Endothelial cell of umbilical vein (primary cell): ENCODE measurements at regions not wholly inside any gene's neighbourhood (a gene's known extent, or its start where the extent isn't known, plus 50 kb on each side); places are given as distances from the start of the nearest gene placed in this dataset.

Source experiments
- CTCF ChIP-seq, 2 donors: IDR thresholded peaks; 1 replicate in 1 of 2; 2 replicates in 1 of 2; pipeline ENCODE4 v1.5.1; 2011; ENCODE audit warnings: low read length in 2 of 2, mild to moderate bottlenecking in 2 of 2, moderate library complexity in 2 of 2, control low read depth in 1 of 2, inconsistent platforms in 1 of 2, low read depth in 1 of 2; ENCODE audit not compliant: insufficient read depth in 1 of 2; ENCODE audit errors: extremely low read depth in 1 of 2
- EZH2 ChIP-seq: IDR thresholded peaks from 2 replicates; pipeline ENCODE4 v1.6.1; 2012; ENCODE audit warnings: borderline replicate concordance, low read depth, mild to moderate bottlenecking, moderate library complexity, low read length, inconsistent platforms; ENCODE audit not compliant: severe bottlenecking
- FOS ChIP-seq: IDR thresholded peaks from 2 replicates; pipeline ENCODE4 v1.6.1; 2011; ENCODE audit warnings: mild to moderate bottlenecking, low read length, moderate library complexity, borderline replicate concordance; ENCODE audit not compliant: insufficient read depth
- GATA2 ChIP-seq: IDR thresholded peaks from 2 replicates; pipeline ENCODE4 v1.7.0; 2011; ENCODE audit warnings: low read depth, mild to moderate bottlenecking, moderate library complexity, mixed read lengths, low read length; ENCODE audit not compliant: insufficient read length, insufficient read depth
- MAX ChIP-seq: IDR thresholded peaks from 2 replicates; pipeline ENCODE4 v1.6.1; 2011; ENCODE audit not compliant: insufficient read depth, insufficient read length
- MYC ChIP-seq: IDR thresholded peaks from one replicate; pipeline ENCODE4 v1.6.1; 2011; ENCODE audit warnings: mild to moderate bottlenecking, low read depth, low read length
- POLR2A ChIP-seq: IDR thresholded peaks from 2 replicates; pipeline ENCODE4 v1.6.1; 2012; ENCODE audit warnings: low read depth, mild to moderate bottlenecking, control low read depth, low read length
- POLR2AphosphoS5 ChIP-seq: IDR thresholded peaks from 2 replicates; pipeline ENCODE4 v1.6.1; 2012; ENCODE audit warnings: low read depth, mild to moderate bottlenecking, control low read depth, low read length, moderate library complexity; ENCODE audit not compliant: insufficient read depth

GRCh38 chr6:85395746-85396145 lies 54.1 kb upstream of the NT5E start:
- TF ChIP-seq CTCF (IDR thresholded peaks at IDR 0.05; ENCODE audit: extremely low read depth in 1 of 2, insufficient read depth in 1 of 2, low read depth in 1 of 2, low read length in 2 of 2) (no peak), EZH2 (no peak), POLR2A (no peak), MYC (no peak), POLR2AphosphoS5 (no peak), MAX (no peak), GATA2 (no peak), FOS (no peak)
